ENCODE measurements at regions not wholly inside any gene's neighbourhood (a gene's known extent, or its start where the extent isn't known, plus 50 kb on each side); places are given as distances from the start of the nearest gene placed in this dataset.

GRCh38 chr18:67232991-67233390 lies 283.5 kb downstream of the DSEL start:
- Histone ChIP-seq H4K20me1 (ENCODE audit: insufficient read depth) (no peaks in the 10 kb centered on the region), H3K9me3 (ENCODE audit: control insufficient read depth in 1 of 2, insufficient read depth in 1 of 2, low read depth in 1 of 2, low read length in 2 of 2) (peaks cover 4 to 10% of the 10 kb centered on the region in 2 experiments; a peak in 2 of 4 replicates), H3K79me2 (ENCODE audit: insufficient read depth, low read length) (no peaks in the 10 kb centered on the region), H3K4me1 (ENCODE audit: control insufficient read depth in 1 of 2, insufficient read depth in 2 of 2, low read length in 2 of 2) (no peaks in the 10 kb centered on the region), H3K27me3 (ENCODE audit: insufficient read depth, low read length) (no peaks in the 10 kb centered on the region), H3K36me3 (ENCODE audit: control insufficient read depth in 1 of 2, insufficient read depth in 2 of 2, low read length in 2 of 2) (no peaks in the 10 kb centered on the region), H2AFZ (ENCODE audit: low read depth, low read length, poor library complexity, severe bottlenecking) (no peak overlapping the region), H3K9me2 (ENCODE audit: insufficient read depth) (no peaks in the 10 kb centered on the region), H3K4me3 (replicated peaks in 1 of 2; ENCODE audit: low read depth in 1 of 2, low read length in 2 of 2) (no peak overlapping the region), H3K27ac (ENCODE audit: low read depth, low read length) (no peak overlapping the region), H3K4me2 (ENCODE audit: low read length) (no peak overlapping the region), H3K9ac (ENCODE audit: low read length) (no peak overlapping the region)
- ChIA-PET RAD21 (ENCODE audit: low non-redundant PET in 1 of 2, low total read pairs in 2 of 2, uncharacterized antibody in 2 of 2, unreplicated experiment in 2 of 2) (no interaction called here), POLR2A (no interaction called here), CTCF (no interaction called here)
- ATAC-seq, result no peak
- no TSS peak for BruUV-seq (replicated peaks)
- intact Hi-C loops (cut with micrococcal nuclease), result no loop called here
- DNase-seq (ENCODE audit: low read depth, low spot score), result no peak
- TF ChIP-seq CTCF (IDR thresholded peaks at IDR 0.05 in 2 of 3, conservative IDR thresholded peaks at IDR 0.05 in 1 of 3; ENCODE audit: borderline replicate concordance in 1 of 3, insufficient read depth in 1 of 3, low read depth in 2 of 3, low read length in 2 of 3) (no peak), ELF1 (IDR thresholded peaks at IDR 0.05; ENCODE audit: borderline replicate concordance, low read depth) (no peak), EZH2 (IDR thresholded peaks at IDR 0.05) (no peak), RAD21 (IDR thresholded peaks at IDR 0.05; ENCODE audit: low read depth) (no peak), EZH2phosphoT487 (IDR thresholded peaks at IDR 0.05; ENCODE audit: borderline replicate concordance) (no peak), TCF7L2 (IDR thresholded peaks at IDR 0.05; ENCODE audit: borderline replicate concordance, extremely low read depth, insufficient read depth, insufficient read length) (no peak), SRF (IDR thresholded peaks at IDR 0.05; ENCODE audit: low read depth) (no peak), CBX3 (IDR thresholded peaks at IDR 0.05; ENCODE audit: low read depth) (no peak), ZBTB33 (IDR thresholded peaks at IDR 0.05; ENCODE audit: extremely low read depth, insufficient replicate concordance, low read length) (no peak), EGR1 (IDR thresholded peaks at IDR 0.05; ENCODE audit: low read depth) (no peak), SP1 (IDR thresholded peaks at IDR 0.05; ENCODE audit: low read depth) (no peak), CEBPB (IDR thresholded peaks at IDR 0.05; ENCODE audit: low read depth) (no peak), YY1 (IDR thresholded peaks at IDR 0.05; ENCODE audit: extremely low read depth, insufficient replicate concordance, low read depth, low read length) (no peak), FOSL1 (IDR thresholded peaks at IDR 0.05; ENCODE audit: low read depth) (no peak), ATF3 (IDR thresholded peaks at IDR 0.05) (no peak), POLR2AphosphoS5 (IDR thresholded peaks at IDR 0.05; ENCODE audit: low read depth, low read length) (no peak), JUND (IDR thresholded peaks at IDR 0.05) (no peak)

All from HCT116 (cell line).